Activated T-helper 9 cell treated with anti-CD3 and anti-CD28 coated beads, Interleukin-2, amount 50 U/mL, for 16 hours (primary cell): ENCODE measurements at regions not wholly inside any gene's neighbourhood (a gene's known extent, or its start where the extent isn't known, plus 50 kb on each side); places are given as distances from the start of the nearest gene placed in this dataset.

ENCODE experiments used
- DNase-seq: peaks from one replicate; pipeline ENCODE4 v3.0.0-alpha.2; 2020; ENCODE audit warnings: low read depth

GRCh38 chr3:6516694-6517093 lies 344.2 kb upstream of the GRM7 start:
- no peak for DNase-seq

GRCh38 chr3:6518709-6519345 lies 342.1 kb upstream of the GRM7 start:
- no peak for DNase-seq

GRCh38 chr3:6521369-6522113 lies 339.4 kb upstream of the GRM7 start:
- no peak for DNase-seq

GRCh38 chr3:6522191-6522590 lies 338.7 kb upstream of the GRM7 start:
- DNase-seq = no peak

GRCh38 chr3:6523043-6523442 lies 337.9 kb upstream of the GRM7 start:
- no peak for DNase-seq

GRCh38 chr3:6524479-6524878 lies 336.4 kb upstream of the GRM7 start:
- DNase-seq = no peak

- DNase-seq = no peak
Observed at GRCh38 chr3:6526321-6526720, 334.6 kb upstream of the GRM7 start.

- no peak for DNase-seq
Observed at GRCh38 chr3:6526861-6527260, 334.1 kb upstream of the GRM7 start.

- DNase-seq = no peak
Observed at GRCh38 chr3:6528951-6529350, 332.0 kb upstream of the GRM7 start.

GRCh38 chr3:6531153-6531552 lies 329.8 kb upstream of the GRM7 start:
- no peak for DNase-seq

- no peak for DNase-seq
Observed at GRCh38 chr3:6532101-6532500, 328.8 kb upstream of the GRM7 start.

GRCh38 chr3:6540981-6541380 lies 319.9 kb upstream of the GRM7 start:
- no peak for DNase-seq

- DNase-seq = no peak
Observed at GRCh38 chr3:6542795-6543194, 318.1 kb upstream of the GRM7 start.

GRCh38 chr3:6549296-6549695 lies 311.6 kb upstream of the GRM7 start:
- no peak for DNase-seq

GRCh38 chr3:6551165-6551564 lies 309.8 kb upstream of the GRM7 start:
- DNase-seq = no peak

GRCh38 chr3:6560259-6560658 lies 300.7 kb upstream of the GRM7 start:
- no peak for DNase-seq

- no peak for DNase-seq
Observed at GRCh38 chr3:6567241-6567640, 293.7 kb upstream of the GRM7 start.

GRCh38 chr3:6568999-6569493 lies 291.9 kb upstream of the GRM7 start:
- DNase-seq = no peak

- no peak for DNase-seq
Observed at GRCh38 chr3:6571448-6571847, 289.5 kb upstream of the GRM7 start.

- no peak for DNase-seq
Observed at GRCh38 chr3:6577584-6577983, 283.3 kb upstream of the GRM7 start.

GRCh38 chr3:6578526-6578925 lies 282.4 kb upstream of the GRM7 start:
- DNase-seq = no peak

- no peak for DNase-seq
Observed at GRCh38 chr3:6580808-6581207, 280.1 kb upstream of the GRM7 start.

GRCh38 chr3:6585360-6585759 lies 275.6 kb upstream of the GRM7 start:
- no peak for DNase-seq

- DNase-seq = no peak
Observed at GRCh38 chr3:6600237-6600636, 260.7 kb upstream of the GRM7 start.
